ENCODE measurements at regions not wholly inside any gene's neighbourhood (a gene's known extent, or its start where the extent isn't known, plus 50 kb on each side); places are given as distances from the start of the nearest gene placed in this dataset.

DNA sequence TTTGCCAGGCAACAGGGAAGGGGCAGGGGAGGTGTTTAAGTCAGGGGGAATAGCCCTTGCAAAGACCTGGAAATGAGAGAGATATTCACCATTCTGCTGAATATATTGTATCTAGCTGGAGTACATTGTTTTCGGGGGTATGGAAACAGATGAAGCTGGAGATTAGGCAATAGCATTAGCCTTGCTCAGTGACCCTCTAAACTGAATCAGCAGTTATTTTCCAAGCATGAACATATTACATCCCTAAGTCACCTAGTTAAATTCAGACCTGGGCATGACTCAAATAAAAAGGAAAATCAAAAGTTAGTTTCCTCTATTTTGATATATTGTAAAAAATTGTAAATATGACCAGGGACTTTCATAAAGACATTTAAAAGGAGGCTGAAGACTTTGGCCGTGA is 544.6 kb upstream of the TRPC7 start:
- Histone ChIP-seq H3K9ac (ENCODE audit: control insufficient read depth, insufficient read depth, low read length) (no peak overlapping the region), H3K79me2 (ENCODE audit: control insufficient read depth, insufficient read depth, low read length) (no peaks in the 10 kb centered on the region), H2AFZ (ENCODE audit: control insufficient read depth, low read depth, low read length) (no peak overlapping the region), H3K9me3 (replicated peaks; ENCODE audit: control insufficient read depth, insufficient read depth, low read length) (no peaks in the 10 kb centered on the region), H3K4me1 (ENCODE audit: control insufficient read depth, insufficient read depth, low read length) (no peaks in the 10 kb centered on the region), H3K4me3 (no peak overlapping the region), H3K4me2 (ENCODE audit: control insufficient read depth, insufficient read depth) (no peak overlapping the region), H3K36me3 (ENCODE audit: control insufficient read depth in 2 of 2, insufficient read depth in 2 of 2, low read length in 1 of 2) (no peaks in the 10 kb centered on the region), H4K20me1 (ENCODE audit: control insufficient read depth, insufficient read depth) (no peaks in the 10 kb centered on the region), H3K27ac (ENCODE audit: control insufficient read depth, insufficient read depth) (no peak overlapping the region), H3K27me3 (replicated peaks in 1 of 2; ENCODE audit: control insufficient read depth in 2 of 2, insufficient read depth in 2 of 2, low read length in 1 of 2) (no peaks in the 10 kb centered on the region)
- in situ Hi-C loops (cut with MboI) (no loop called here), intact Hi-C loops (cut with micrococcal nuclease; ENCODE audit: unreplicated experiment) (no loop called here)
- FAIRE-seq (no peak), ATAC-seq (no peak), DNase-seq (ENCODE audit: low read depth, low spot score) (no peak)
- ChIA-PET SMC1A (ENCODE audit: uncharacterized antibody, unreplicated experiment) (no interaction called here), POLR2A (no interaction called here), RAD21 (ENCODE audit: unreplicated experiment) (no interaction called here), CTCF (no interaction called here)
- 13% methylated on average over 2 of the region's 2 CpGs for WGBS (ENCODE audit: insufficient coverage, insufficient replicate concordance, low lambda C conversion rate, missing lambda C conversion rate)
- TF ChIP-seq BMI1 (IDR thresholded peaks at IDR 0.05; ENCODE audit: borderline replicate concordance) (no peak), SMAD5 (IDR thresholded peaks at IDR 0.05; ENCODE audit: low read depth) (no peak), HCFC1 (IDR thresholded peaks at IDR 0.05; ENCODE audit: low read length) (no peak), ZBTB4 (CRISPR knock-in tag; IDR thresholded peaks at IDR 0.05) (no peak), SPI1 (IDR thresholded peaks at IDR 0.05; ENCODE audit: borderline replicate concordance, insufficient read depth, low read depth, low read length) (no peak), ZSCAN29 (IDR thresholded peaks at IDR 0.05) (no peak), SUZ12 (IDR thresholded peaks at IDR 0.05; ENCODE audit: unreplicated experiment) (no peak), KAT2A (conservative IDR thresholded peaks at IDR 0.05; ENCODE audit: control insufficient read depth, low read depth, low read length) (no peak)
- TF ChIP-seq, protein P1, sequence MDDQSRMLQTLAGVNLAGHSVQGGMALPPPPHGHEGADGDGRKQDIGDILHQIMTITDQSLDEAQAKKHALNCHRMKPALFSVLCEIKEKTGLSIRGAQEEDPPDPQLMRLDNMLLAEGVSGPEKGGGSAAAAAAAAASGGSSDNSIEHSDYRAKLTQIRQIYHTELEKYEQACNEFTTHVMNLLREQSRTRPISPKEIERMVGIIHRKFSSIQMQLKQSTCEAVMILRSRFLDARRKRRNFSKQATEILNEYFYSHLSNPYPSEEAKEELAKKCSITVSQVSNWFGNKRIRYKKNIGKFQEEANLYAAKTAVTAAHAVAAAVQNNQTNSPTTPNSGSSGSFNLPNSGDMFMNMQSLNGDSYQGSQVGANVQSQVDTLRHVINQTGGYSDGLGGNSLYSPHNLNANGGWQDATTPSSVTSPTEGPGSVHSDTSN (IDR thresholded peaks at IDR 0.05; ENCODE audit: insufficient replicate concordance, low read depth, low read length): no peak
- no TSS peak for BruUV-seq (replicated peaks)

Measured in GM12878 (cell line).